SK-N-MC (cell line): ENCODE measurements at regions not wholly inside any gene's neighbourhood (a gene's known extent, or its start where the extent isn't known, plus 50 kb on each side); places are given as distances from the start of the nearest gene placed in this dataset.

Source experiments
- EZH2 ChIP-seq: fragments of 200-600 bp; sonication (generic); IDR thresholded peaks from one replicate; pipeline ENCODE4 v1.6.1; 2017; ENCODE audit warnings: antibody characterized with exemption
- FOXP2 ChIP-seq: optimal IDR thresholded peaks from 2 replicates; pipeline ENCODE3; 2011; ENCODE audit warnings: mild to moderate bottlenecking, moderate library complexity; ENCODE audit not compliant: insufficient read depth; ENCODE audit errors: extremely low read length, control extremely low read depth
- POLR2AphosphoS5 ChIP-seq: IDR thresholded peaks from 2 replicates; pipeline ENCODE4 v1.6.1; 2012; ENCODE audit warnings: mild to moderate bottlenecking, low read depth, low read length, borderline replicate concordance

DNA sequence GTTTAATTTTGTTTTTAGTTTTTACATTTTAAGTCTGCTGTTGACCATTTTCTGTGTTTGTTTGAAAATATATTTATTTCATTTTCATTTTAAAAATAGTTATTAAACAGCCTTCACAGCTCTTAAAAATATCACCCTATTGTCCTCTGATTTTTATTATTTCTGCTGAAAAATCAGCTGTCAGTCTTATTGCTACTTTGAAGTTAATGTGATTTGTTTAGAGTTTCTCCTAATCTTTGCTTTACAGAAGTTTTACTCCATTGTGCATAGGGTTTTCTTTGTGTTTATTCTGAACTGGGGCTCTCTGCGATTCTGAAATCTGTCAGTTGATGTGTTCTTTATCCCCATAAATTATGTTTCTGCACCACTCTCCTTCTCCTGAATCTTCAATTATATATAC, 486.3 kb downstream of the SOX5 start:
- no peak for TF ChIP-seq POLR2AphosphoS5
- no peak for TF ChIP-seq FOXP2
- no peak for TF ChIP-seq EZH2
